ENCODE measurements at regions not wholly inside any gene's neighbourhood (a gene's known extent, or its start where the extent isn't known, plus 50 kb on each side); places are given as distances from the start of the nearest gene placed in this dataset.
"Not testable (repeated sequence)": the region's sequence is repeated elsewhere in the genome, so short reads cannot be mapped to it uniquely, and the experiment has no call there.

DNA sequence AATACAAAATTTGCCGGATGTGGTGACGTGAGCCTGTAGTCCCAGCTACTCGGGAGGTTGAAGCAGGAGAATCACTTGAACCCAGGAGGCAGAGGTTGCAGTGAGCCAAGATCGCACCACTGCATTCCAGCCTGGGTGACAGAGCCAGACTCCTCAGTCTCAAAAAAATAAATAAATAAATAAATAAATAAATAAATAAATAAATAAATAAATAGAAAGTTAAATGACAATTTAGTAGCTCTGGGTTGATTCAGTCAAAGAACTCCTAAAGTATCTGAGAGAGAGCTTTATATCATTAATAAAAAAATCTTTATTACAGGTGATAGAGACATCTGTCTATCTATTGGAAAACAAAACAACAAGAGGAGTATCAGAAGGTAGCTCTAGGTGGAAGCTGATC, 798.4 kb downstream of the CENPC start:
- TF ChIP-seq CTCF (IDR thresholded peaks at IDR 0.05; ENCODE audit: extremely low read depth in 1 of 2, insufficient read depth in 1 of 2, low read depth in 1 of 2, low read length in 2 of 2); EZH2 (IDR thresholded peaks at IDR 0.05; ENCODE audit: borderline replicate concordance, low read depth, low read length, severe bottlenecking): not testable (repeated sequence)

All from endothelial cell of umbilical vein (primary cell).